Ovary (tissue), 7 donors: ENCODE measurements at regions not wholly inside any gene's neighbourhood (a gene's known extent, or its start where the extent isn't known, plus 50 kb on each side); places are given as distances from the start of the nearest gene placed in this dataset.
A peak's percentile ranks its signal among the peaks of the same experiment; 100 is the strongest.

Experiments used
- DNase-seq, 5 donors: peaks; one replicate each; pipeline ENCODE4 v3.0.0-alpha.2; 2019 to 2020
- H3K27ac ChIP-seq, 2 donors: fragments of 200-600 bp; one replicate each; pipeline versions ENCODE4 v1.5.1 to v1.8.0; 2019 to 2022
- H3K27me3 ChIP-seq: fragments of 200-600 bp; one replicate; pipeline ENCODE4 v1.8.0; 2022
- H3K36me3 ChIP-seq: fragments of 200-600 bp; sonication (generic); one replicate; pipeline ENCODE4 v1.5.1; 2019
- H3K4me1 ChIP-seq: one replicate; pipeline ENCODE4 v1.8.1; 2013; ENCODE audit warnings: mild to moderate bottlenecking, moderate library complexity; ENCODE audit not compliant: insufficient read depth
- H3K4me3 ChIP-seq: fragments of 200-600 bp; sonication (generic); one replicate; pipeline ENCODE4 v1.5.1; 2017
- H3K9me3 ChIP-seq, 2 donors: fragments of 200-600 bp in 1 of 2; sonication (generic) in 1 of 2; one replicate each; pipeline versions ENCODE4 v1.5.1 to v1.8.1; 2013 to 2019; ENCODE audit warnings: mild to moderate bottlenecking in 1 of 2, moderate library complexity in 1 of 2
- CTCF ChIP-seq, 3 donors: fragments of 450-650 bp in 2 of 3; fragments of 200-600 bp in 1 of 3; IDR thresholded peaks; one replicate each; pipeline versions ENCODE4 v1.5.1 to v1.8.0; 2016 to 2022; ENCODE audit warnings: antibody characterized with exemption in 3 of 3, mild to moderate bottlenecking in 1 of 3
- EP300 ChIP-seq: sonication (generic); formaldehyde crosslinking; IDR thresholded peaks from one replicate; pipeline ENCODE4 v1.6.1; 2017; ENCODE audit warnings: antibody characterized with exemption
- POLR2A ChIP-seq: fragments of 450-650 bp; IDR thresholded peaks from one replicate; pipeline ENCODE4 v1.6.1; 2017; ENCODE audit warnings: antibody characterized with exemption, mild to moderate bottlenecking, moderate library complexity
- WGBS, 3 donors: extraction: QIAGEN DNeasy Blood & Tissue Kit in 1 of 3; methylation state at CpG; one replicate each; pipeline versions ENCODE4 v1.1.5 to v1.1.7; 2013 to 2017; 5-methylcytosine and 5-hydroxymethylcytosine counted together
- intact Hi-C, 4 donors: fragments of 100-400 bp; cut with DNase I; formaldehyde crosslinking; loops; one replicate each; pipeline versions ENCODE4 v1.11.0 to v1.15.1; 2022 to 2023
- donor health status: DM: no; HTN: no; CAD: no; lungs with moderate emphysema.
- donor health status: DM: no; HTN: no; CAD: no.
- donor health status: Bipolar disorder and iron deficiency.
- donor health status: DM: no; HTN: no; CAD: no.
- donor health status: DM: yes; HTN: yes; CAD: no.

GRCh38 chr1:201646411-201647022, 107.6 kb downstream of the NAV1 start:
- no peak for TF ChIP-seq EP300
- TF ChIP-seq CTCF (IDR thresholded peaks at IDR 0.05): no peak
- TF ChIP-seq POLR2A: no peak
- intact Hi-C loops: no loop called here
- 81 to 90% (median 83%) methylated on average over 8 of the region's 8 CpGs for WGBS, 3 donors
- H3K36me3 ChIP-seq: no peaks in the 10 kb centered on the region
- peaks cover 12% of the 10 kb centered on the region for H3K4me1 ChIP-seq
- H3K27me3 ChIP-seq: no peaks in the 10 kb centered on the region
- no peak overlapping the region for H3K27ac ChIP-seq
- no peaks in the 10 kb centered on the region for H3K9me3 ChIP-seq
- no peak for DNase-seq
- no peak overlapping the region for H3K4me3 ChIP-seq

DNA sequence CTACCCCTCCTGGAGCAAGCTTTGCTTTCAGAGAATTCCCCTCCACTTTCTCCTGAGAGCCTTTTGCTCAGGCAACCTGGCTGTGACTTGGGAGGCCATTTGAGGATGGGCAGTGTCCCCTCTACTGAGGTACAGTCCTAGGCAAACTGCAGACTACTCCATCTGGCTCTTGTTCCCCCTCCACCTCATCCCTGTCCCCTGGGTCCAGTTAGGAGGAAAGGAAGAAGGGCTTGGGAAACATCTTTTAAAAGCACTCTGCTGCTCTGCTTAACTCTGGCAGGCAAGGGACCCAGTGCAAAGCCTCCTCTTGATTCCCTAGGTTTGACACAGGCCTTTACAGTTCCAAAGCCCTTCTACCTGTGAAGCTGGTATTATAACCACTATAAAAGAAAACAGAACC, 108.2 kb downstream of the NAV1 start:
- no peak for DNase-seq
- Histone ChIP-seq H3K27me3 (no peaks in the 10 kb centered on the region), H3K4me1 (peaks cover 10% of the 10 kb centered on the region), H3K9me3 (no peaks in the 10 kb centered on the region), H3K36me3 (no peaks in the 10 kb centered on the region), H3K27ac (no peak overlapping the region), H3K4me3 (no peak overlapping the region)
- intact Hi-C loops: no loop called here
- TF ChIP-seq POLR2A: no peak
- no peak for TF ChIP-seq CTCF (IDR thresholded peaks at IDR 0.05)
- no peak for TF ChIP-seq EP300

GRCh38 chr1:201647722-201648065, 108.8 kb downstream of the NAV1 start:
- Histone ChIP-seq H3K9me3 (no peaks in the 10 kb centered on the region), H3K4me3 (peak overlapping the region; percentile 56), H3K4me1 (peaks cover 10% of the 10 kb centered on the region), H3K27ac (no peak overlapping the region), H3K36me3 (no peaks in the 10 kb centered on the region), H3K27me3 (no peaks in the 10 kb centered on the region)
- TF ChIP-seq EP300 (no peak), CTCF (IDR thresholded peaks at IDR 0.05) (no peak), POLR2A (no peak)
- no peak for DNase-seq
- intact Hi-C loops: no loop called here
- WGBS, 3 donors: 15 to 18% (median 17%) methylated on average over 17 of the region's 17 CpGs

DNA sequence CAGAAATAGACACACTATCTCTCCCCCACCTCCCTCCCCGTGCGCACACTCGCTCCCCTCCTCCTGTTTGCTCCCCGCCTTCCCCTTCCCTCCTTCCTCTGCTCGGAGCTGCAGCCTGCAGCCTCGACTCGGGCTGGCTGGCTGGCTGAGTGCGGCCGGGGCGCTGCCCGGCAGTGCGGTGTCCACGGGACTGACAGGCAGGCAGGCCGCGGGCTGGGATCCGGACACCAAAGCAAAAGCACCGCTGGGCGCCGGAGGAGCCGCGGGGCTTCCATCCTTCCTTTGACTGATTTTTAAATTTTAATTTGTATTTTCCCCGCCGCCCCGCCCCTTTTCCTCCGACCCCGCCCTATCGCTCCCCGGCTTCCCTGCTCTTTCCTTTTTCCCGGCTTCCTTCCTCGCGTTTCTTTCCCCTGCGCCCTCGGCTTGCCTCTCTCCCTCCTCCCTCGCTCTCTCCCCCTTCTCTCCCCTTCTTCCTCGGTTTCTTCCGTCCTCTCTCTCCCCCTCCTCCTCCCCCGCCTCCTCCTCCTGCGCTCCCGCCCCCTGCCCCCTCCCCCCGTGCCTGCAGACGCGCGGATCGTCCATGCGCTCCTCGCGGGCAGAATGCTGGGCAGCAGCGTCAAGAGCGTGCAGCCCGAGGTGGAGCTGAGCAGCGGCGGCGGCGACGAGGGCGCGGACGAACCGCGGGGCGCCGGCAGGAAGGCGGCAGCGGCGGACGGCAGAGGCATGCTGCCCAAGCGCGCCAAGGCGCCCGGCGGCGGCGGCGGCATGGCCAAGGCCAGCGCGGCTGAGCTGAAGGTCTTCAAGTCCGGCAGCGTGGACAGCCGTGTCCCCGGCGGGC, 109.4 kb downstream of the NAV1 start:
- H3K36me3 ChIP-seq: no peaks in the 10 kb centered on the region
- no peaks in the 10 kb centered on the region for H3K27me3 ChIP-seq
- 0 to 1% (median 1%) methylated on average over 59 to 81 of the region's 81 CpGs for WGBS, 3 donors
- TF ChIP-seq CTCF (IDR thresholded peaks at IDR 0.05) (no peak), EP300 (no peak), POLR2A (no peak)
- H3K9me3 ChIP-seq: no peaks in the 10 kb centered on the region
- H3K4me1 ChIP-seq: peaks cover 10% of the 10 kb centered on the region
- intact Hi-C loops: no loop called here
- DNase-seq: peak; percentile 29 to 66 (median 59)
- peak overlapping the region; percentile 56 for H3K4me3 ChIP-seq
- H3K27ac ChIP-seq: peak overlapping the region in 1 of 2 donors; percentile 14
